SJCRH30 (cell line): ENCODE measurements at regions not wholly inside any gene's neighbourhood (a gene's known extent, or its start where the extent isn't known, plus 50 kb on each side); places are given as distances from the start of the nearest gene placed in this dataset.

ENCODE experiments used
- DNase-seq, 2 experiments: peaks; one replicate each; pipeline ENCODE4 v3.0.0-alpha.2; 2015 to 2020
- H3K27ac ChIP-seq: fragments of 250-450 bp; sonication (Bioruptor Pico); 2 replicates; pipeline ENCODE4 v1.5.1; 2020; ENCODE audit warnings: mild to moderate bottlenecking, moderate library complexity
- H3K27me3 ChIP-seq: fragments of 250-450 bp; sonication (Bioruptor Pico); 2 replicates; pipeline ENCODE4 v1.5.1; 2020; ENCODE audit warnings: mild to moderate bottlenecking, moderate library complexity
- H3K36me3 ChIP-seq: fragments of 250-450 bp; sonication (Bioruptor Pico); 2 replicates; pipeline ENCODE4 v1.5.1; 2020; ENCODE audit warnings: mild to moderate bottlenecking, moderate library complexity
- H3K4me1 ChIP-seq: fragments of 250-450 bp; sonication (Bioruptor Pico); 2 replicates; pipeline ENCODE4 v1.5.1; 2020; ENCODE audit warnings: mild to moderate bottlenecking, moderate library complexity
- H3K4me3 ChIP-seq: fragments of 250-450 bp; sonication (Bioruptor Pico); 2 replicates; pipeline ENCODE4 v1.5.1; 2020; ENCODE audit warnings: mild to moderate bottlenecking, moderate library complexity
- H3K9me3 ChIP-seq: fragments of 250-450 bp; sonication (Bioruptor Pico); replicated peaks from 2 replicates; pipeline ENCODE4 v1.5.1; 2020; ENCODE audit warnings: mild to moderate bottlenecking, moderate library complexity

DNA sequence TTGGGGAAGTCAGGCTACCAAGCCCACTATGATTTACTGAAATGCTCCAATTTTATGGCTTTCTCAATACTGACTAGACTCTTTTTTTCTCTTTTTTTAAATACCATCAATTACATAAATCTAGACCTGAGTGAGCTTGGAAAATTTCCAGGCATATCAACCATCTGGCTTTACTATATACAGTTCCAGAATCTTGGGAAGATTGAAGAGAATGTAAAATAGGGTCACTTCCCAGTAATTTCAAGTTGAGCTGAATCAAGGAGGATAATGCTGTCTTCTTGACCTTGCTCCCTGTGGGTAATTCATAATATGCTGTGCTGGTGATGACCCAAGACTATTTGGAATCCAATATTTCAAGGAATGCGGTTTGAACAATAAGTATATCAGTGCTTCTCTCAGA is 108.1 kb downstream of the MAP3K21 start:
- Histone ChIP-seq H3K36me3 (no peaks in the 10 kb centered on the region), H3K27me3 (no peaks in the 10 kb centered on the region), H3K27ac (no peak overlapping the region), H3K4me1 (no peaks in the 10 kb centered on the region), H3K9me3 (no peaks in the 10 kb centered on the region; the same call in 1 of the 2 replicates), H3K4me3 (no peak overlapping the region)
- DNase-seq = no peak

- DNase-seq = no peak
- no peaks in the 10 kb centered on the region for H3K4me1 ChIP-seq
- H3K27me3 ChIP-seq = no peaks in the 10 kb centered on the region
These were observed 112.2 kb downstream of the MAP3K21 start for GRCh38 chr1:233439721-233440120.

GRCh38 chr1:233440951-233441401 is 113.5 kb downstream of the MAP3K21 start:
- H3K27ac ChIP-seq = no peak overlapping the region
- DNase-seq = peak; percentile 15 to 70
- no peaks in the 10 kb centered on the region for H3K4me1 ChIP-seq
- H3K4me3 ChIP-seq = no peak overlapping the region
- H3K36me3 ChIP-seq = no peaks in the 10 kb centered on the region
- no peaks in the 10 kb centered on the region for H3K27me3 ChIP-seq
- no peaks in the 10 kb centered on the region for H3K9me3 ChIP-seq

More at GRCh38 chr1:233439721-233440120, 112.2 kb downstream of the MAP3K21 start:
- H3K36me3 ChIP-seq = no peaks in the 10 kb centered on the region
- no peaks in the 10 kb centered on the region for H3K9me3 ChIP-seq
- no peak overlapping the region for H3K27ac ChIP-seq
- H3K4me3 ChIP-seq = no peak overlapping the region

DNA sequence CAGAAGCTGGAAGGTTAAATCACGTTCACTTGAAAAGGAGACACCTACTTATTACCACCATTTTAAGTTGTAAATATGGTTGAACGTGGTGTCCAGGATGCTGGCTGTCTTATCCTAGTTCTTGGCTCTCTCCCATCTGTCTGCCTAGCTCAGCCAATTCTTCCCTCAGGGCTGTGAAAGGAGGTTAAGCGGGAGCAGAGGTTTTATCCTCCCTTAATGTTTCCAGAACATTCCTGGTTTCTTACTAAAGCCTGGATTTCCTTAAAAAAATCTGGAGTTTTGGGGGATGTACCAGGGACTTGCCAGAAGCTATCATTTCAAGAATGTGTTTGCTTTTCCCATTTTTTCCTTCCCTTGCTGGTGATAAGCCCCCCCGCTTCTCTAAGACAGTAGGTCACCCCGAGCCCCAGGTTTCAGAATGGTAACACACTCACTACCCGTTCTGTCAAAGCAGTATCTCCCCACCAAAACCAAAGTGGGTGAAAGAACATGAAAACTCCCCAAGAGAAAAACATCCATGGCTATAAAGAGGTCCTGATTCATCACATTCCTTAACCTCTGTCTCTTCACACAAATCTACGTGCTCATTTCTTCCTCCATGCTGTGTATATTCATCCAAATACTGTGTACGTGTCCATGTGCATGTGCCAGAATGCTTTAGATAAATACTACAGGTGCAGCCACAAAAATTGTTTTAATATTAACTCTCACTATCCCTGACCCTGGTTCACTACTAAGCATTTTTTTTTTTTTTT is 114.7 kb downstream of the MAP3K21 start:
- Histone ChIP-seq H3K4me1 (no peaks in the 10 kb centered on the region), H3K9me3 (no peaks in the 10 kb centered on the region), H3K27ac (no peak overlapping the region), H3K4me3 (no peak overlapping the region), H3K36me3 (no peaks in the 10 kb centered on the region), H3K27me3 (no peaks in the 10 kb centered on the region)
- DNase-seq = no peak

DNA sequence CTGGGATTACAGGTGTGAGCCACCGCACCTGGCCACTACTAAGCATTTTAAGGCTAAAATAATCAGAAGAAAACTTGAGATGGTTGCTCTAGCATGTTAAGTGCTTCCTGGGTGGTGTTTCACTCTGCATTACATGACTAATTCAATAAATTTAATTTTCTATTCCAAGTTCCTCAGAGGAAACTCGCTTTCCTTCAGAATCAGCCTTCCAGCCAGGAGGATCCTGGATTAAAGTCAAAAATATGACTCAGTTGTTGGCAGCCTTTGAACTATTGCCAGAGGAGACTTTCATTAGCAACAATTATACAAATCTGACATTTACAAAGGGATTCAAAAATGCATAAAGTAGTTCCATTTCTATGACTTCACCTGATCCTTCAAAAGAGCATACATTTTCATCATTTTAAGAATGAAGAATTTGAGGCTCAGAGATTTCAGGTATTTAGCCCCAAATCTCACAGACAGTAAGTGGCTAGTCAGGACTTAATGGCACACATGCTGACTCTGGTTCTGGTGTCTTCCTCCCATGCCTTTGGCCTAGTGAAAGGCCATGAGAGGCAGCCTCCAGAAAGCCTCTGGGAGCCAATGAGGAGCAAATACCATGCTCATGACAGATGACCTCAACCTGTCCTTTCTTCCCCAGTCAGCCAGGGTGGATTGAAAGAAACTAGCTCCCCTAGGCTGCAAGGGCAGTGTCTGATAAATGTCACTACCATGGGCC is 115.7 kb downstream of the MAP3K21 start:
- H3K9me3 ChIP-seq = no peaks in the 10 kb centered on the region
- no peak overlapping the region for H3K27ac ChIP-seq
- DNase-seq = no peak
- H3K36me3 ChIP-seq = no peaks in the 10 kb centered on the region
- no peaks in the 10 kb centered on the region for H3K4me1 ChIP-seq
- no peak overlapping the region for H3K4me3 ChIP-seq
- H3K27me3 ChIP-seq = no peaks in the 10 kb centered on the region

DNA sequence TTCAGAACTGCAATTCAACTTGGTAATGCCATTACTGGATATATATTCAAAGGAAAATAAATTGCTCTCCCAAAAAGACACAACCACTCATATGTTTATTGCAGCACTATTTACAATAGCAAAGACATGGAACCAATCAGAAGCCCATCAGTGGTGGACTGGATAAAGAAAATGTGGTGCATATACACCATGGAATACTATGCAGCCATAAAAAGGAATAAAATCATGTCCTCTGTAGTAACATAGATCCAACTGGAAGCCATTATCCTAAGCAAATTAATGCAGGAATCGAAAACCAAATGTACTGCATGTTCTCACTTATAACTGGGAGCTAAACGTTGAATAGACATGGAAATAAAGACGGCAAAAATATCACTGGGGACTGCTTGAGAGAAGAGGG is 117.0 kb downstream of the MAP3K21 start:
- Histone ChIP-seq H3K4me3 (no peak overlapping the region), H3K27me3 (no peaks in the 10 kb centered on the region), H3K36me3 (no peaks in the 10 kb centered on the region), H3K27ac (no peak overlapping the region), H3K4me1 (no peaks in the 10 kb centered on the region), H3K9me3 (no peaks in the 10 kb centered on the region)
- no peak for DNase-seq

- no peaks in the 10 kb centered on the region for H3K36me3 ChIP-seq
- DNase-seq = no peak
- no peaks in the 10 kb centered on the region for H3K9me3 ChIP-seq
- no peaks in the 10 kb centered on the region for H3K4me1 ChIP-seq
- no peak overlapping the region for H3K4me3 ChIP-seq
- H3K27me3 ChIP-seq = no peaks in the 10 kb centered on the region
- no peak overlapping the region for H3K27ac ChIP-seq
These were observed 118.2 kb downstream of the MAP3K21 start for GRCh38 chr1:233445737-233446136.

DNA sequence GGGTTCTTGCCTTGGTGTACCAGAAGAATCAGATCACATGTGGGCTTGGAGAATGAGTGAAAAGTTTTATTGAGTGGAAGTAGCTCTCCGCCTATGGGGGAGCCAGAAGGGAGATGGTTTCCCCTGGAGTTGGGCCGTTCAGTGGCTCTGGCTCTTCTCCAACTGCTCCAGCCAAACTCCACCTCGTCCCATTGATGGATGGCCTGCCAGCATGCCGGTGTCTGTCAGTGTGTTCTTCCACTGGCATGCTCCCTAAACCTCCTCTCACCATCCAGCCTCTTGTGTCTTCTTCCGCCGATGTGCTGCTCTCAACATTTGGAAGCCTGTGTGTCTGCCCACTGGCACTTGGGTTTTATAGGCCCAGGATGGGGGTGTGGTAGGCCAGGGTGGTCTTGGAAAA is 119.4 kb downstream of the MAP3K21 start:
- H3K9me3 ChIP-seq = no peaks in the 10 kb centered on the region
- H3K4me1 ChIP-seq = no peaks in the 10 kb centered on the region
- no peaks in the 10 kb centered on the region for H3K36me3 ChIP-seq
- no peak for DNase-seq
- no peak overlapping the region for H3K4me3 ChIP-seq
- H3K27me3 ChIP-seq = no peaks in the 10 kb centered on the region
- no peak overlapping the region for H3K27ac ChIP-seq

GRCh38 chr1:233448109-233448689 is 120.7 kb downstream of the MAP3K21 start:
- H3K27me3 ChIP-seq = no peaks in the 10 kb centered on the region
- DNase-seq = peak; percentile 50 to 62
- no peak overlapping the region for H3K4me3 ChIP-seq
- no peaks in the 10 kb centered on the region for H3K9me3 ChIP-seq
- no peak overlapping the region for H3K27ac ChIP-seq
- H3K4me1 ChIP-seq = no peaks in the 10 kb centered on the region
- no peaks in the 10 kb centered on the region for H3K36me3 ChIP-seq

DNA sequence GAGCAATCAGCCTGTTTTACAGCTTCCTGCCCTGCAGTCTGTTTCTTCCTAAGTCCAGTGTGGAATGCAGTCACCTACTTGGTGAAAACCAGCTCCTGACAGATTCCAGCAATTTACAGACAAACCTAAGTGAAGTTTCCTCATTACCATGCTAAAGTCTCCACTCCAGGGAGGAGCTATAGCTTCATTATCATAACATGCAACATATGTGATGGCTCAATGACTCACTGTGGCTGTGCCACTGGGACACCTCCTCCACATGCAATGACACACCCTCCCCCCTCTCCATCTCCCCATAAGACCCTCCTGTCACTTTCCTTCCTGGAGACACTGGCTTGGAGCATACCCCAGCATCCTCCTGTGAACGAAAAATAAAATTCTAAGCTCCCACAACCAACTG is 125.2 kb downstream of the MAP3K21 start:
- H3K27me3 ChIP-seq = no peaks in the 10 kb centered on the region
- no peak overlapping the region for H3K27ac ChIP-seq
- no peak for DNase-seq
- H3K36me3 ChIP-seq = no peaks in the 10 kb centered on the region
- no peaks in the 10 kb centered on the region for H3K9me3 ChIP-seq
- no peaks in the 10 kb centered on the region for H3K4me1 ChIP-seq
- no peak overlapping the region for H3K4me3 ChIP-seq

DNA sequence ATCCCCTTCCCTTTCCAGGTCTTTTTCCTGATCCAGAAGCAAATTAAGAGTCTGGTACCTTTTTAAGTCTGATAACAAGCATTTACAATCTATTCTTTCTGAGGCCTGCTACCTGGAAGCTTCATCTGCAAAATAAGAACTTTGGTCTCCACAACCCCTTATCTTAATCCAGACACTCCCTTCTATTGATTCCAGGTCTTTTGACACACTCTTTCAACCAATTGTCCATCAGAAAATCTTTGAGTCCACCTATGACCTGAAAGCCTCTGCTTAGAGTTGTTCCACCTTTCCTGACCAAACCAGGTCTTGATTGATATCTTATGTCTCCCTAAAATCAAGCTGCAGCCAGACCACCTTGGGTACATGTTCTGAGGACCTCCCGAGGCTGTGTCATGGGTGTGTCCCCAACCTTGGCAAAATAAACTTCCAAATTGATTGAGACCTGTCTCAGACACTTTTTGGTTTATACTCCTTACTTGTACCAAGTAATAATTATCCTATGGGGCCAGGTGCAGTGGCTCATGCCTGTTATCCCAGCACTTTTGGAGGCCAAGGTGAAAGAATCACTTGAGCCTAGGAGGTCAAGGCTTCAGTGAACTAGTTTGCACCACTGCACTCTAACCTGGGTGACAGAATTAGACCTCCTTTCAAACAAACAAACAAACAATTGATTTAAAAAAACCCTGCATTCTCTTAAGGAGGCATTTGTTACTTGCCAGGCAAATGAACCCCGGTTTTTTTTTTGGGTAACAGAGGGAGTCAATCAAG is 126.1 kb downstream of the MAP3K21 start:
- Histone ChIP-seq H3K27me3 (no peaks in the 10 kb centered on the region), H3K27ac (no peak overlapping the region), H3K9me3 (no peaks in the 10 kb centered on the region), H3K4me3 (no peak overlapping the region), H3K36me3 (no peaks in the 10 kb centered on the region), H3K4me1 (no peaks in the 10 kb centered on the region)
- no peak for DNase-seq

DNA sequence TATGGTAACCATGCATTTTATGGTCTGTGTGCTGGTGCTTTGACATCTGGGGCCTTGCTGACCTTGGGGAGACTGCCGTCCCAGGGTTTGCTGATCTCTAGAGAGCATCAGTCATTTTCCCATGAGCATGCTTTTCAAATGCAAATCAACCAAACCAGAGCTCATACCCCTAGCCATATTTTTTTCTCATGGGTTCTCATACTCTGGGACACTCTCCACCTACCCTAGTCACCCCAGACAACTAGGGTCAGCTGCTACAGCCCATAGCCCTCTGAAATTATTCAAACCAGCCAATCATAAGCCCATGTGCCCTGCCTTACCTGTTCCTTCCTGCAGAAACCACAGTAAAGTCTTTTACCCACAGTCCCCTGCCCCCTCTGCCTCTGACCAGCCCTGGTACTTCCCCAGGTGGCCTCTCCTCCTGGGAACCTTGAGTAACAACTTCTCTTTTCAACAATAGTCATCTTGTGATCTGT is 132.0 kb downstream of the MAP3K21 start:
- H3K4me1 ChIP-seq = peaks cover 8% of the 10 kb centered on the region; the same call in 1 of the 2 replicates
- no peaks in the 10 kb centered on the region for H3K9me3 ChIP-seq
- H3K27ac ChIP-seq = no peak overlapping the region
- DNase-seq = no peak
- H3K36me3 ChIP-seq = no peaks in the 10 kb centered on the region
- no peaks in the 10 kb centered on the region for H3K27me3 ChIP-seq
- no peak overlapping the region for H3K4me3 ChIP-seq

DNA sequence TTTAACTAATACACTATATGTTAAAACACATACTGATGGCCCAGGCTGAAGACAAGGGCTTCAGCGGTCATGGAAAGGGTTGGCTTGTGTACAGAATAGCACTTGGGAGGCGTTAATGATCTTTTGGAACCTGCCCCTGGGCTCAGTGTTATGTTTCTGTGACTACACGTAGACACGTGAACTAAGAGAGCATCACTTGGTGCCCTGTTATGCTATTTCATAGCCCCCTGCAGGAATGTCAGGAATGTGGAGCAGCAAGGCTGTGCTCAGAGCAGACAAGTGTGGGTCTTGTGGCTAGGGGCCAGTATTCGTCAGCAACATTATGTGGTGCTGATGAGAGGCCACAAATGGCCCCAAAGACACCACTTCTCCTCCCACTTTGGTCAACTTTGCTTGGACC is 132.4 kb downstream of the MAP3K21 start:
- Histone ChIP-seq H3K27me3 (no peaks in the 10 kb centered on the region), H3K9me3 (peaks cover under 1% of the 10 kb centered on the region; the same call in 1 of the 2 replicates), H3K4me3 (no peak overlapping the region), H3K4me1 (peaks cover 8% of the 10 kb centered on the region; the same call in 1 of the 2 replicates), H3K36me3 (no peaks in the 10 kb centered on the region), H3K27ac (no peak overlapping the region)
- DNase-seq = peak; percentile 13 to 19

DNA sequence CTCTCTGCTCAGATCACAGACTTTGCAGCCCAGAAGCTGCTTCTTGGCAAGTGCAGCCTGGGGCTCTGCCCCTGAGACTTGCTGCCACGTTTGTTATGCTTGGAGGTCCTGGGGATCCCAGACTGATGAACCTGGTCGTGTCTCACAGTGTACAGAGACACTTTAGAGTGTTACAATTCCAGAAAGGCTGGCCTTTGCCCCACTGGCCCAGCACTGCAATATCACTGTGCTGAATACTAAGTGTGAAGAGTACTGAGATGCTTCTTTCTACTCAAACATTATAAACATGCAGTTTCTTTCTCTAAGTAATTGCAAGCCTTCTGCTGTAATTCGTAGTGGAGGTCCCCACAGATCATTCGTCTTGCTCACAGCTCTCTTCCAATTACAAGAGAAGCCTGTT is 133.2 kb downstream of the MAP3K21 start:
- Histone ChIP-seq H3K9me3 (peaks cover 4% of the 10 kb centered on the region; the same call in 1 of the 2 replicates), H3K27ac (no peak overlapping the region), H3K27me3 (no peaks in the 10 kb centered on the region), H3K4me3 (no peak overlapping the region), H3K4me1 (peaks cover 8% of the 10 kb centered on the region; the same call in 1 of the 2 replicates), H3K36me3 (no peaks in the 10 kb centered on the region)
- no peak for DNase-seq
